Activated CD4-positive, alpha-beta memory T cell treated with anti-CD3 and anti-CD28 coated beads for 36 hours (primary cell): ENCODE measurements at regions not wholly inside any gene's neighbourhood (a gene's known extent, or its start where the extent isn't known, plus 50 kb on each side); places are given as distances from the start of the nearest gene placed in this dataset.

Experiments
- CTCF ChIA-PET: fragments of 350-600 bp; sonication (Branson Sonifier 250); formaldehyde crosslinking; loops from one replicate; lab custom pipeline; 2021; ENCODE audit warnings: antibody characterized with exemption, inconsistent platforms; lab: Charles Lee
- POLR2A ChIA-PET: fragments of 350-600 bp; sonication (Branson Sonifier 250); formaldehyde crosslinking; loops from one replicate; lab custom pipeline; 2021; ENCODE audit warnings: antibody characterized with exemption; lab: Charles Lee
- DNase-seq: peaks from one replicate; pipeline ENCODE4 v3.0.0-alpha.2; 2020
- H3K27ac Mint-ChIP-seq: one replicate; pipeline ENCODE4 v1.8.0; 2021; ENCODE audit warnings: mixed read lengths
- H3K27me3 Mint-ChIP-seq: one replicate; pipeline ENCODE4 v1.8.0; 2021; ENCODE audit warnings: mixed read lengths
- H3K36me3 Mint-ChIP-seq: one replicate; pipeline ENCODE4 v1.8.0; 2021; ENCODE audit warnings: mixed read lengths
- H3K4me1 Mint-ChIP-seq: one replicate; pipeline ENCODE4 v1.8.0; 2021; ENCODE audit warnings: low read depth, mixed read lengths
- H3K4me3 Mint-ChIP-seq: one replicate; pipeline ENCODE4 v1.8.0; 2021; ENCODE audit warnings: mild to moderate bottlenecking, mixed read lengths
- H3K9me3 Mint-ChIP-seq: one replicate; pipeline ENCODE4 v1.8.0; 2021; ENCODE audit warnings: mixed read lengths
- intact Hi-C: fragments of 100-400 bp; cut with micrococcal nuclease; formaldehyde crosslinking; loops from one replicate; pipeline ENCODE4 v1.15.1; 2023

GRCh38 chr9:91075279-91075678, 273.7 kb downstream of the SYK start:
- H3K4me3 Mint-ChIP-seq, result no peak overlapping the region
- intact Hi-C loops, result no loop called here
- H3K4me1 Mint-ChIP-seq, result peaks cover 16% of the 10 kb centered on the region
- ChIA-PET CTCF (no interaction called here), POLR2A (no interaction called here)
- DNase-seq, result no peak
- no peaks in the 10 kb centered on the region for H3K36me3 Mint-ChIP-seq
- H3K9me3 Mint-ChIP-seq, result no peaks in the 10 kb centered on the region
- no peak overlapping the region for H3K27ac Mint-ChIP-seq
- H3K27me3 Mint-ChIP-seq, result peaks cover 7% of the 10 kb centered on the region

- ChIA-PET POLR2A (no interaction called here), CTCF (interaction anchor here (0.6 kb wide), 1 partner anchor 36 kb away, joined by 3 read pairs; no protein-coding TSS in a partner anchor)
- Mint-ChIP-seq H3K36me3 (no peaks in the 10 kb centered on the region), H3K4me3 (no peak overlapping the region), H3K9me3 (no peaks in the 10 kb centered on the region), H3K27me3 (peaks cover 7% of the 10 kb centered on the region), H3K27ac (no peak overlapping the region), H3K4me1 (no peaks in the 10 kb centered on the region)
- DNase-seq, result no peak
- intact Hi-C loops, result no loop called here
These were observed 276.2 kb downstream of the SYK start for GRCh38 chr9:91077624-91078368.

GRCh38 chr9:91078369-91078695, 276.7 kb downstream of the SYK start:
- peaks cover 7% of the 10 kb centered on the region for H3K27me3 Mint-ChIP-seq
- H3K36me3 Mint-ChIP-seq, result no peaks in the 10 kb centered on the region
- intact Hi-C loops, result no loop called here
- no peak overlapping the region for H3K27ac Mint-ChIP-seq
- no peaks in the 10 kb centered on the region for H3K9me3 Mint-ChIP-seq
- POLR2A ChIA-PET, result no interaction called here
- DNase-seq, result no peak
- H3K4me1 Mint-ChIP-seq, result no peaks in the 10 kb centered on the region
- H3K4me3 Mint-ChIP-seq, result no peak overlapping the region
- CTCF ChIA-PET, result interaction anchor here (0.6 kb wide), 1 partner anchor 37 kb away, joined by 3 read pairs; no protein-coding TSS in a partner anchor

- no peak for DNase-seq
- ChIA-PET POLR2A (no interaction called here), CTCF (no interaction called here)
- Mint-ChIP-seq H3K27ac (peak overlapping the region; percentile 1), H3K9me3 (no peaks in the 10 kb centered on the region), H3K36me3 (no peaks in the 10 kb centered on the region), H3K27me3 (peaks cover 2% of the 10 kb centered on the region), H3K4me3 (no peak overlapping the region), H3K4me1 (peaks cover 24% of the 10 kb centered on the region)
- intact Hi-C loops, result no loop called here
These were observed 279.0 kb downstream of the AUH start for GRCh38 chr9:91082731-91083130.

GRCh38 chr9:91084896-91085516, 276.7 kb downstream of the AUH start:
- H3K4me3 Mint-ChIP-seq, result no peak overlapping the region
- ChIA-PET CTCF (interaction anchor here (1.6 kb wide), 1 partner anchor 10 kb away, joined by 4 read pairs; no protein-coding TSS in a partner anchor), POLR2A (interaction anchor here (0.6 to 2.4 kb wide), 2 partner anchors 10 to 13 kb away, joined by 7 read pairs; no protein-coding TSS in a partner anchor)
- no peak overlapping the region for H3K27ac Mint-ChIP-seq
- intact Hi-C loops, result loop anchor here (5.0 kb wide), 1 partner anchor 342 kb away; no protein-coding TSS in a partner anchor
- peaks cover 33% of the 10 kb centered on the region for H3K4me1 Mint-ChIP-seq
- H3K36me3 Mint-ChIP-seq, result no peaks in the 10 kb centered on the region
- no peaks in the 10 kb centered on the region for H3K9me3 Mint-ChIP-seq
- DNase-seq, result peak; percentile 3
- peaks cover 2% of the 10 kb centered on the region for H3K27me3 Mint-ChIP-seq

GRCh38 chr9:91085517-91086291, 276.0 kb downstream of the AUH start:
- Mint-ChIP-seq H3K4me1 (peaks cover 34% of the 10 kb centered on the region), H3K27ac (no peak overlapping the region), H3K27me3 (peaks cover 2% of the 10 kb centered on the region), H3K36me3 (no peaks in the 10 kb centered on the region), H3K4me3 (no peak overlapping the region), H3K9me3 (no peaks in the 10 kb centered on the region)
- DNase-seq, result peak; percentile 18
- CTCF ChIA-PET, result interaction anchor here (1.6 to 1.8 kb wide), 2 partner anchors 9 to 15 kb away, joined by 3 to 4 read pairs; no protein-coding TSS in a partner anchor
- POLR2A ChIA-PET, result interaction anchor here (2.4 kb wide), 1 partner anchor 14 kb away, joined by 7 read pairs; no protein-coding TSS in a partner anchor
- intact Hi-C loops, result loop anchor here (1.0 to 5.0 kb wide), 2 partner anchors 29 to 342 kb away; no protein-coding TSS in a partner anchor

GRCh38 chr9:91086657-91087461, 274.9 kb downstream of the AUH start:
- DNase-seq, result peak; percentile 10
- ChIA-PET POLR2A (interaction anchor here (0.5 to 2.4 kb wide), 2 partner anchors 15 to 237 kb away, joined by 3 to 7 read pairs; no protein-coding TSS in a partner anchor), CTCF (interaction anchor here (1.8 kb wide), 1 partner anchor 16 kb away, joined by 3 read pairs; no protein-coding TSS in a partner anchor)
- H3K27me3 Mint-ChIP-seq, result peaks cover 2% of the 10 kb centered on the region
- intact Hi-C loops, result loop anchor here (1.0 to 5.0 kb wide), 2 partner anchors 31 to 340 kb away; no protein-coding TSS in a partner anchor
- H3K9me3 Mint-ChIP-seq, result no peaks in the 10 kb centered on the region
- no peak overlapping the region for H3K4me3 Mint-ChIP-seq
- peaks cover 34% of the 10 kb centered on the region for H3K4me1 Mint-ChIP-seq
- no peak overlapping the region for H3K27ac Mint-ChIP-seq
- no peaks in the 10 kb centered on the region for H3K36me3 Mint-ChIP-seq

- Mint-ChIP-seq H3K4me3 (no peak overlapping the region), H3K36me3 (no peaks in the 10 kb centered on the region), H3K27ac (no peak overlapping the region), H3K27me3 (peaks cover 2% of the 10 kb centered on the region), H3K9me3 (no peaks in the 10 kb centered on the region), H3K4me1 (peaks cover 34% of the 10 kb centered on the region)
- ChIA-PET CTCF (no interaction called here), POLR2A (interaction anchor here (2.4 kb wide), 1 partner anchor 16 kb away, joined by 7 read pairs; no protein-coding TSS in a partner anchor)
- intact Hi-C loops, result loop anchor here (5.0 kb wide), 1 partner anchor 340 kb away; no protein-coding TSS in a partner anchor
- no peak for DNase-seq
These were observed 274.3 kb downstream of the AUH start for GRCh38 chr9:91087462-91087759.

GRCh38 chr9:91089405-91090129, 272.2 kb downstream of the AUH start:
- Mint-ChIP-seq H3K9me3 (peaks cover 15% of the 10 kb centered on the region), H3K27ac (peak overlapping the region; percentile 35), H3K4me1 (peaks cover 40% of the 10 kb centered on the region), H3K4me3 (no peak overlapping the region), H3K27me3 (no peaks in the 10 kb centered on the region), H3K36me3 (peaks cover under 1% of the 10 kb centered on the region)
- intact Hi-C loops, result loop anchor here (5.0 kb wide), 1 partner anchor 338 kb away; no protein-coding TSS in a partner anchor
- ChIA-PET CTCF (interaction anchor here (0.7 to 2.5 kb wide), 12 partner anchors 9 to 337 kb away, joined by 3 to 20 read pairs (median 4); partner anchors contain the start of gene NFIL3), POLR2A (interaction anchor here (0.6 to 1.7 kb wide), 3 partner anchors 10 to 58 kb away, joined by 3 to 13 read pairs (median 3); no protein-coding TSS in a partner anchor)
- DNase-seq, result peak; percentile 45

- Mint-ChIP-seq H3K9me3 (peaks cover 20% of the 10 kb centered on the region), H3K27me3 (no peaks in the 10 kb centered on the region), H3K36me3 (peaks cover 6% of the 10 kb centered on the region), H3K4me3 (no peak overlapping the region), H3K27ac (peak overlapping the region; percentile 35), H3K4me1 (peaks cover 43% of the 10 kb centered on the region)
- POLR2A ChIA-PET, result interaction anchor here (0.6 to 1.7 kb wide), 4 partner anchors 10 to 57 kb away, joined by 3 to 13 read pairs (median 3); no protein-coding TSS in a partner anchor
- intact Hi-C loops, result no loop called here
- DNase-seq, result no peak
- CTCF ChIA-PET, result interaction anchor here (0.7 to 2.5 kb wide), 11 partner anchors 9 to 337 kb away, joined by 3 to 20 read pairs (median 5); partner anchors contain the start of gene NFIL3
These were observed 271.6 kb downstream of the AUH start for GRCh38 chr9:91090130-91090410.
